GM19328 (cell line): ENCODE measurements at regions not wholly inside any gene's neighbourhood (a gene's known extent, or its start where the extent isn't known, plus 50 kb on each side); places are given as distances from the start of the nearest gene placed in this dataset.

Experiments used
- ATAC-seq: cut with Tn5 transposase; IDR thresholded peaks from one replicate; pipeline ENCODE4 v1.9.1; 2021; ENCODE audit warnings: mild to moderate bottlenecking, moderate library complexity; ENCODE audit not compliant: unreplicated experiment

GRCh38 chr10:9643782-9644181, 1373.9 kb upstream of the CELF2 start:
- ATAC-seq, result no peak

- no peak for ATAC-seq
Observed at GRCh38 chr10:9645404-9645803, 1372.3 kb upstream of the CELF2 start.

DNA sequence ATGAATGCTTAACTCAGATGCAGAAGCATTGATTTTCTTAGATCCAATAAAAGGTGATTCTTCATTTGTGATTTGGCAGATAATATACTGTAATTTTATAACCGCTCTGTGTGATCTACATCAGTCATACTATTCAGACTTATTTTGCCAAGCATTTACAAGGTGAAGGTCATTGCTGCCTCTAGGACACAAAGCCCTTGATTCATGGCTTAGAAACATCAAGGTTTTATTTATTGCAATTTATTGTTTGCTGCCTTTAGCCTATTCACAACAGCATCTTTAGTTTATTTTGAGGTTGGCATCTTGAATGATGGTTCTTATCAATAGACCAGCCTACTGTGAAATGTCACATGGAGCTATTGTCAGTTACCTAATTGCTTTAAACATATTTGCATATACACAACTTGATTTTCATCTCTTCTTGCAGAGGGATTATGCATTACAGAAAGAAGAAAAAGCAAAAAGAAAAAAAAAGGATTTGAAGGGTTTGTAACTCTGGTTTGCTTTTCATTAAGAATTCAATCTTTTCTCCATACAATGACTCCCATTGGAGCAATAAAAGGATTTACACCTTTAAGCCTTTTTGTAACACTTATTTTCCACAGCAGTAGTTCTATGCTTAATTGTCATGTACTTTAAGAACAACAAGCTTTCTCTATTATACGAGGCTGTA, 1371.6 kb upstream of the CELF2 start:
- no peak for ATAC-seq

DNA sequence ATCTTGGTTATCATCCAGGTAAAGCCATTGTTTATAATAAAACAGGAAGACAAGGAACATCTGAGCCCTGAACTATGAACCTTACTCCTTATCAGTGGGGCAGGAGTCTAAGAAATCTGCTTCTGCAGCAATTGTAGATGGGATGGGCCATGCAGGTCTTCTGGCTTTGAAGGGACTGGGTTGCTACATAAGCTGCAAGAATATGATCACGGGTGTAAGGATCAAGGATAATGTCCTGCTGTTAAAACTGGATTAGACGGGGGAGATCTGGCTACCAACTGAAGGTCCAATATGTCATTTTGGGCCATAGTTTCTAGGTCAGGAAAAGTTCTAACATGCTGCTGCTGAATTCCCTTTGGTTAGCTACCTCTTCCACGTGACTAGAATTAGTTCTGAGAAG, 1363.4 kb upstream of the CELF2 start:
- no peak for ATAC-seq

DNA sequence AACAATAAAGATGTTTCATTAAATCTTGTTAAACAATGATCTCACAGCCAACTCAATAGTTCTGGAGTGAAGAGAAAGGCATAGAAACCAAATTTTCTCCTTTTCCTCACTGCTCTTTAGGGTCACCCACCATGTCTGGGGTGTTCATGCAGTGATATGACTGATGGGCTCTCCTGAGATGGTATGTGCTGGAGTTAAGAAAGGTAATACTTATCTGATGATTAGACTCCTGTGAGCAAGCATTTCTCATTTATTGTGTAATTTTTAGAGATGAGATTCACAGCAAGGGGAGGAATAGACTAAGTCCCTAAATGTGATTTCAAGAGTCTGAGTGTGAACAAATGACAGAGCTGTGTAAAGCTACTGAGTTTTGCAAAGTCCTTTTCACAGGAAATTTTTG, 1361.3 kb upstream of the CELF2 start:
- no peak for ATAC-seq

DNA sequence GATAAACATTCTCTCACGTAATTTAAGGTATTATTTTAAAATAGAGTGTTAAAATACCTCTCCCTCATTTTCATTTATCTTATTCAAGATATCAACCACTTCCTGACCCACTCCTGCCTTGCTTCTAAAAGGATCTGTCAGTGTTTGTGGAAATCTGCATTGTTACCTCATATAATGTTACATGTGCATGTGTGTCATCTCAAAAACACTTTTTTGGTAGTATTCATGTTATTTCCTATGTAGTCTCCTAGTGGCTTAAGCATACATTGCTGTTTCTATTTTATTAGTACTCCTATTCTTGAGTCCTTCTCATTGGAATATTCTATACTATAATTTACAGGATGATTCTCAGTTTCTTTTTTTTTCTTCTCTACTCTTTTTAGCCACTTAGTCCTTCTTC, 1360.7 kb upstream of the CELF2 start:
- no peak for ATAC-seq

DNA sequence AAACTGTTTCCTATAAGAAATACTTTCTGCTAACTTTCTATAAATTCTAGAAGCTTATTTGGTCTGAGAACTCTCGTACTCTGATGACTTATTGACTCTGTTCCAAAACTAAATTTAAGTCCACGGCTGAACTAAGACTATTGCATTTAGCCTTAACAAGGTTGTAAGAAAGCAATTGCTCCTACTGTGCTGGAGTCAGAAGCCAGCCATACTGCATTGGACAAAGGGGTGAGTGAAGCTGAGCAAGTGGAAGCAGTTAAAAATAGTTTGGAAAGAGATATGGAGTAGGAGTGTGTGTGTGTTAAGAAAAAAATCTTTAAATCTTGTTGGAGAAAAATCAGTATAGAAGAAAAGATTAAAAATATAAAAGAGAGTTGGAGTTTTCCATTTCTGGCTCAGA, 1360.1 kb upstream of the CELF2 start:
- no peak for ATAC-seq

DNA sequence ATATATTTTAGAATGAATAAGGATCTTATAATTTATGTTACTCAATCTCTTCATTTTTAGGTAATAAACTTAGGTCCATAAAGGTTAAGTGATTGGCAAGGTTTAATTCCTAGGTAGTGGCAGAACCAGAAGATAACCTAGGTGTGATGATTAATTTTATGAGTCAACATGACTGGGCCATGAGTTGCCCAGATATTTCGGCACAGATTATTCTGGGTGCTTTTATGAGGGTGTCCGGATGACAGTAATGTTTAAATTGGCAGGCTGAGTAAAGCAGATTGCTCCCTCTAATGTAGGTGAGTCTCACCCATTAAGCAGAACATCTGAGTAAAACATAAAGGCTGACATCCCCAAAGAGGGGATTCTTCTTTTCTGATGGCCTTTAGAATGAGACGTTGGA, 1349.3 kb upstream of the CELF2 start:
- no peak for ATAC-seq

DNA sequence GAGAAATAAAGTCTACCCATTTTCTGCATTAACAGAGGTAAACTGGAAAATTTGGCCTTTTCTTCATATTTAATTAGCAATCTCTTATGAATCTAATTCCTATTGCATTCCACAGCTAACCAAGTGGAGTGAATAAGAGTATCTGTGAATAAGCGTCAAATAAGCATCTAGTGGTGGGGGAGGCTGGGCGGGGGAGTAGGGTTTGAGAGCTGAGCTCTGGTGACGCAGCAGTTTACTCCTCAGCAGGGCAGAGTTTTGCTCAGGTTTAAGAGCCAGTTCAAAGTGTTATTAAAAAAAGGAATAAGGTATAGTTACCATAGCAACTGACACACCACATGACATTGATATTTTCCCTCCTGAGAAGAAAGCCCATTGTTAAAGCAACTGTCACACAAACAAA, 1346.8 kb upstream of the CELF2 start:
- no peak for ATAC-seq

DNA sequence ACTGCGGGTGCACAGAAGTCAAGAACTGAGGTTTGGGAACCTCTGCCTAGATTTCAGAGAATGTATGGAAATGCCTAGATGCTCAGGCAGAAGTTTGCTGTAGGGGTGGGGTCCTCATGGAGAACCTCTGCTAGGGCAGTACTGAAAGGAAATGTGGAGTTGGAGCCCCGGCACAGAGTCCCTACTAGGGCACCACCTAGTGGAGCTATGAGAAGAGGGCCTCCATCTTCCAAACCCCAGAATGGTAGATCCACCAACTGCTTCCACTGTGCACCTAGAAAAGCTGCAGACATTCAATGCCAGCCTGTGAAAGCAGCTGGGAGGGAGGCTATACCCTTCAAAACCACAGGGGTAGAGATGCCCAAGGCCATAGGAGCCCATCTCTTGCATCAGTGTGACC, 1336.0 kb upstream of the CELF2 start:
- no peak for ATAC-seq

- no peak for ATAC-seq
Observed at GRCh38 chr10:9682802-9683201, 1334.9 kb upstream of the CELF2 start.

GRCh38 chr10:9684186-9684585, 1333.5 kb upstream of the CELF2 start:
- no peak for ATAC-seq

- no peak for ATAC-seq
Observed at GRCh38 chr10:9685596-9685995, 1332.1 kb upstream of the CELF2 start.

DNA sequence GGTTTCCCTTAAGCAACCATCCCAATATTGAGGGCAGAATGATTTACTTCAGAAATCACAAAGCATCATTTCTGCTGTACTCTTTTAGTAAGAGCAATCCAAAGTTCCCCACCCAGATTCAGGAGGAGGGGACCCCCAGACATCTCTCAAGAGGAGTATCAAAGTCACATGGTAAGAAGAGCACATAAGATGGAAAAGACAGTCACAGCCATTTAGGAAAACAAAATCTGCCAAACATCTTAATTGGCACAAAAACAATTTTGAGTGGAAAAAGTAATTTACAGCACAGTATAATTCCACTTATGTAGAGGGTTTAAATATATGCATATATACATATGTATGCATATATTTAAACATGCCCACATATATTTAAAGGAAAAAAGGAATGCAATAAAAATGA, 1329.0 kb upstream of the CELF2 start:
- no peak for ATAC-seq

DNA sequence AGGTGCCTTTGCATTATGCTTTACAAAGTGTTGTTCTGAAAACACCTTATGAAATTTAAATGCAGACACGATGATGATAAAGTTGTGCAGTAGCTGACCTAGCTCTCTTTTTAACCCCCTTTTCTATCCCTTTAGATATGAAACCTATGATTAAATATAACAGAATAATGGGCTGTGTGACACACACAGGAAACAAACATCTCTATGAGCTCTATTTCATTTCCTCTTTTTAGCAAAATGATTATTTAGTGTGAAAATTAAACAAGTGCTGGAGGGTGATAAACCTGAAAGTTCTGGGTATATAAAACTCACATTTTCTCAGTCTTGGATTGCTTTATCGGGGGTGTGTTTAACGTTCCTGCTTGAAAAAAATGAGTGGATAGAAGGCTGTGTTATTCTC, 1310.5 kb upstream of the CELF2 start:
- ATAC-seq, result no peak

DNA sequence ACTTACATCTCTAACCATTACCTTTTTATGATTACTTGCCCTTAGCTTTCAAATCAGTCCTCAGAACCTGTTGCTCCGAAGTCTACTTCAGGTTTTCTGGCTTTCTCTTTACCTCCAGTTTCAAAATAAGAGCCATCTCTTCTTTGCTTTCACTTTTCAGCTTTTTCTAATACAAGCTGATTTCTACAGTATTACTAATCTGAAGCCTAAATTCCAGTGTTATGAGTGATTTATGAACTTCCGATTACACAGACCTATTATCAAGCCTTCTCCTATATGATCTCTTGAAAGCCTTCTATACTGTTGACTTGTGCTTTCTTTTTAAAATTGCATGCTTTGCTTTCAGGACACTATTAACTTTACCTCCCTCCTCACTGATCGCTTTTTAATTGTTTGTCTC, 1307.8 kb upstream of the CELF2 start:
- ATAC-seq, result no peak

- ATAC-seq, result no peak
Observed at GRCh38 chr10:9712393-9712792, 1305.3 kb upstream of the CELF2 start.

DNA sequence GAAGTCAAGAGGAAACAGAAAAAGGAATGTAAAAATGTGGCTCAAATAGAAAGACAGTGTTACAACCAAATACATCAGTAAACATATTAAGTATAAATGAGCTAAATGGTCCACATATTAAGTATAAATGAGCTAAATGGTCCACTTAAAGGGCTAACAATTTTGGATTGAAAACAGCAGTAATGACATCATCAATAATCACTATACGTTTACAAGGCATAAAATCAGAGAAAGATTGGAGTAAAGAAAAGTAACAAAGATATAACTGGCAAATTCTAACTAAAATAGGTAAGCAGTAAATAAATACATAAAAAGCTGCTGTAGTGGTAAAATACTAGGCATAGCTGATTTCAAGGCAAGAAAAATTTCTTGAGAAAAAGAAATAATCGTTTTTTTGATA, 1298.4 kb upstream of the CELF2 start:
- ATAC-seq, result no peak

- no peak for ATAC-seq
Observed at GRCh38 chr10:9733766-9734165, 1283.9 kb upstream of the CELF2 start.

DNA sequence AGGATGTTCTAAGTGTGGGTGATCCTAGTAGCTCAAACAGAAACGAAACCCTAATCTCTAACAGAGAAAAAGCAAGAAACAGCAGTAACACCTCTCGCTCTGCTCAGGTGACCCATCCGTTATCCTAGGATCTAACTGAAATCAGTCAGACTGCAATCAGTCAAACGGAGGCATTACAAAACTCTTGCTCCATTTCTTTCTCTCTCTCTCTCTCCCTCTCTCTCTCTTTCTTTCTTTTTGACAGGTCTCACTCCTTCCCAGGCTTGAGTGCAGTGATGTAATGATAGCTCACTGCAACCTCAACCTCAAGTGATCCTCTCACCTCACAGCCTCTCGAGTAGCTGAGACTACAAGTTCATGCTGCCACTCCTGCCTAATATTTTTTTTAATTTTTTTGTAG, 1283.5 kb upstream of the CELF2 start:
- ATAC-seq, result no peak

DNA sequence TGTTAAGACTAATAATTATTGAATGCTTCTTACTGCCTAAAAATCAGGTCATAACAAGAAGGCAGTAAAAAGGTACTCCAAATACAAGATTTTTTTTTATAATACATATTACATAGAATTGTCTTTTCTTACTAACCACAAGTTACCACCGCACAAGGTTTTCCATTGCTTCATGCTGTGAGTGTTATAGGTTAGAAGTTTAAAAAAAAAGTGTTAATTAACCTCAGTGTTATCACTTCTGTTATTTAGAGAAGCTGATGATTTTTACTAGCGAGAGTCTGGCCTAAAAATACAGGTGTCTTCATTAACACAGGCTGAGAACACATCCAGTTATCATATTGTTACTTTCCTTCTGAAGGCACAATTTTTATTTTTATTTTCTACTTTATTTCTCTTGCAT, 1281.9 kb upstream of the CELF2 start:
- no peak for ATAC-seq

- no peak for ATAC-seq
Observed at GRCh38 chr10:9743639-9744038, 1274.0 kb upstream of the CELF2 start.

DNA sequence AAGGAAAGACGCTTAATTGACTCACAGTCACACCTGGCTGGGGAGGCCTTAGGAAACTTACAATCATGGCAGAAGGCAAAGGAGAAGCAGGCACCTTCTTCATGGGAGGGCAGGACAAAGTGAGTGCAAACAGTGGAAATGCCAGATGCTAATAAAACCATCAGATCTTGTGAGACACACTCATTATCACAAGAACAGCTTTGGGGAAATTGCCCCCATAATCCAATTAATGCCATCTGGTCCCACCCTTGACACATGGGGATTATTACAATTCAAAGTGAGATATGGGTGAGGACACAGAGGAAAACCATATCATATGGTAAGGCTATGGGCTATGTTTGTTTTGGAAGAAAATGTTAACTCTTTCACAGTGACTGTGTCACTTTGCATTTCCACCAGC, 1272.5 kb upstream of the CELF2 start:
- ATAC-seq, result no peak

- ATAC-seq, result no peak
Observed at GRCh38 chr10:9757176-9757575, 1260.5 kb upstream of the CELF2 start.
